ENCODE measurements at regions not wholly inside any gene's neighbourhood (a gene's known extent, or its start where the extent isn't known, plus 50 kb on each side); places are given as distances from the start of the nearest gene placed in this dataset.

- TF ChIP-seq CTCF (IDR thresholded peaks at IDR 0.05) (no peak), POLR2A (IDR thresholded peaks at IDR 0.05) (no peak)
Observed at GRCh38 chr2:158907926-158908456, 60.4 kb upstream of the TANC1 start.

Data from esophagus squamous epithelium (tissue), 4 donors.